HG02840 (cell line): ENCODE measurements at regions not wholly inside any gene's neighbourhood (a gene's known extent, or its start where the extent isn't known, plus 50 kb on each side); places are given as distances from the start of the nearest gene placed in this dataset.
"Not testable (repeated sequence)": the region's sequence is repeated elsewhere in the genome, so short reads cannot be mapped to it uniquely, and the experiment has no call there.

ENCODE experiments used
- ATAC-seq: cut with Tn5 transposase; IDR thresholded peaks from one replicate; pipeline ENCODE4 v1.9.1; 2021; ENCODE audit warnings: mild to moderate bottlenecking, moderate library complexity, moderate number of reproducible peaks; ENCODE audit not compliant: unreplicated experiment, low FRiP score

GRCh38 chr7:69105981-69106380, 492.3 kb upstream of the AUTS2 start:
- no peak for ATAC-seq

GRCh38 chr7:69106449-69106848, 491.8 kb upstream of the AUTS2 start:
- ATAC-seq: not testable (repeated sequence)

GRCh38 chr7:69106946-69107345, 491.3 kb upstream of the AUTS2 start:
- not testable (repeated sequence) for ATAC-seq

- ATAC-seq: no peak
Observed at GRCh38 chr7:69108097-69108496, 490.2 kb upstream of the AUTS2 start.

- no peak for ATAC-seq
Observed at GRCh38 chr7:69109246-69109645, 489.0 kb upstream of the AUTS2 start.

- ATAC-seq: no peak
Observed at GRCh38 chr7:69109879-69110278, 488.4 kb upstream of the AUTS2 start.

GRCh38 chr7:69110450-69111050, 487.7 kb upstream of the AUTS2 start:
- ATAC-seq: no peak

- ATAC-seq: no peak
Observed at GRCh38 chr7:69114374-69114773, 483.9 kb upstream of the AUTS2 start.

- ATAC-seq: no peak
Observed at GRCh38 chr7:69115788-69116187, 482.5 kb upstream of the AUTS2 start.

- not testable (repeated sequence) for ATAC-seq
Observed at GRCh38 chr7:69116196-69116595, 482.1 kb upstream of the AUTS2 start.

GRCh38 chr7:69122953-69123352, 475.3 kb upstream of the AUTS2 start:
- ATAC-seq: no peak

GRCh38 chr7:69126896-69127479, 471.3 kb upstream of the AUTS2 start:
- no peak for ATAC-seq

GRCh38 chr7:69129524-69129923, 468.8 kb upstream of the AUTS2 start:
- ATAC-seq: no peak

GRCh38 chr7:69129951-69130350, 468.3 kb upstream of the AUTS2 start:
- ATAC-seq: no peak

- no peak for ATAC-seq
Observed at GRCh38 chr7:69130396-69130795, 467.9 kb upstream of the AUTS2 start.

GRCh38 chr7:69134316-69134715, 464.0 kb upstream of the AUTS2 start:
- no peak for ATAC-seq

- no peak for ATAC-seq
Observed at GRCh38 chr7:69147631-69148030, 450.6 kb upstream of the AUTS2 start.

- ATAC-seq: no peak
Observed at GRCh38 chr7:69149804-69150782, 448.2 kb upstream of the AUTS2 start.

GRCh38 chr7:69162326-69162725, 435.9 kb upstream of the AUTS2 start:
- ATAC-seq: no peak

GRCh38 chr7:69162931-69163670, 435.2 kb upstream of the AUTS2 start:
- no peak for ATAC-seq
